ENCODE measurements at regions not wholly inside any gene's neighbourhood (a gene's known extent, or its start where the extent isn't known, plus 50 kb on each side); places are given as distances from the start of the nearest gene placed in this dataset.

DNA sequence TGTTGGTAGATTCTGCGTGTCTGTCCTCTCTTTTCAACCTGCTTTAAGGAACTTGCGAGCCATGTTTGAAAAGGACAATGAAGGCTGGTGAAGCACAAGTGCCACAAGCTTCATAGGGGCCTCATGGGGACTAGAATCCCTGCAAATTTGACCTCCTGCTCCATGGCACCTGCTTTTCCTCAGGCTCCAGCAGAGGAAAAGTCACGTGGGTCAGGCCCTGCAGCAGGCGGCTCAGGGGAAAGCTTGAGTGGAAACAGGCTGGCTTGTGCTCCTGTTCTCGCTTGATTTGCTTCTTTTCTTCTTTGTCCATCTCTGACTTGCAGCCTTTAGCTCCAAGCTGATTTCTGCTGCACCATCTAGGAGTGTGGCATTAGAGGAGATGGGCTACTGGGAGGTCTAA lies 187.6 kb upstream of the MAST4 start:
- in situ Hi-C loops (cut with MboI; ENCODE audit: low pct_ligation_motif_present in 1 of 4, low pct_unique_long_range_greater_than_20kb in 1 of 4, low sequenced_read_pairs in 3 of 4) (no loop called here), intact Hi-C loops (cut with DNase I; ENCODE audit: low total_unique reads) (no loop called here)
- DNase-seq, result no peak
- TF ChIP-seq, protein P1, sequence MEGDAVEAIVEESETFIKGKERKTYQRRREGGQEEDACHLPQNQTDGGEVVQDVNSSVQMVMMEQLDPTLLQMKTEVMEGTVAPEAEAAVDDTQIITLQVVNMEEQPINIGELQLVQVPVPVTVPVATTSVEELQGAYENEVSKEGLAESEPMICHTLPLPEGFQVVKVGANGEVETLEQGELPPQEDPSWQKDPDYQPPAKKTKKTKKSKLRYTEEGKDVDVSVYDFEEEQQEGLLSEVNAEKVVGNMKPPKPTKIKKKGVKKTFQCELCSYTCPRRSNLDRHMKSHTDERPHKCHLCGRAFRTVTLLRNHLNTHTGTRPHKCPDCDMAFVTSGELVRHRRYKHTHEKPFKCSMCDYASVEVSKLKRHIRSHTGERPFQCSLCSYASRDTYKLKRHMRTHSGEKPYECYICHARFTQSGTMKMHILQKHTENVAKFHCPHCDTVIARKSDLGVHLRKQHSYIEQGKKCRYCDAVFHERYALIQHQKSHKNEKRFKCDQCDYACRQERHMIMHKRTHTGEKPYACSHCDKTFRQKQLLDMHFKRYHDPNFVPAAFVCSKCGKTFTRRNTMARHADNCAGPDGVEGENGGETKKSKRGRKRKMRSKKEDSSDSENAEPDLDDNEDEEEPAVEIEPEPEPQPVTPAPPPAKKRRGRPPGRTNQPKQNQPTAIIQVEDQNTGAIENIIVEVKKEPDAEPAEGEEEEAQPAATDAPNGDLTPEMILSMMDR (IDR thresholded peaks at IDR 0.05), result no peak
- TF ChIP-seq EP300 (IDR thresholded peaks at IDR 0.05; ENCODE audit: low read depth) (no peak), POLR2AphosphoS5 (IDR thresholded peaks at IDR 0.05) (no peak), POLR2A (IDR thresholded peaks at IDR 0.05) (no peak)
- no peaks in the 10 kb centered on the region for H3K27me3 ChIP-seq
- no peaks in the 10 kb centered on the region for H3K9me3 ChIP-seq
- H3K27ac ChIP-seq, result no peak overlapping the region
- 80 to 100% methylated on average over 1 to 5 of the region's 5 CpGs for WGBS, 2 donors (ENCODE audit: low coverage in 1 of 2)
- H3K36me3 ChIP-seq, result no peaks in the 10 kb centered on the region
- H3K4me3 ChIP-seq, result no peak overlapping the region
- H3K4me1 ChIP-seq, result no peaks in the 10 kb centered on the region

DNA sequence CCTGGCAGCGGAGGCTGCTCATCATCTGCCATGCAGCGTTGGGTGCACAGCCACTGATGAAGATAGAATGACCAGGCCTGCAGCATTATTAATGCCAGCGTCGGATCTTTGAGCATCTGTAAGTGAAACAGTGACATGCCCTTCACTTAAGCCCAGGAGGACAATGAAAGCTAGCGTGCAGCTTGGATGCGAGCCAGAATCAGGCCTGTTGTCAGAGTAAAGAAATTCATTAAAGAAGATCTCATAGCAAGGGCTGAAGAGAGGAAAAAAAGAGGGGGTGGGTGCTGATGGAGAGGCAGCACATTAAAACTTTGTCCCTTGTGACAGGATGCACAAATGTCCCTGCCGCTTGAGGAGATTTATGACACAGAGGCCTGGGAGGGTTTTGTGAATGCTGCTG lies 186.1 kb upstream of the MAST4 start:
- in situ Hi-C loops (cut with MboI; ENCODE audit: low pct_ligation_motif_present in 1 of 4, low pct_unique_long_range_greater_than_20kb in 1 of 4, low sequenced_read_pairs in 3 of 4), result no loop called here

GRCh38 chr5:66411701-66412100 lies 184.5 kb upstream of the MAST4 start:
- in situ Hi-C loops (cut with MboI; ENCODE audit: low pct_ligation_motif_present in 1 of 4, low pct_unique_long_range_greater_than_20kb in 1 of 4, low sequenced_read_pairs in 3 of 4) (no loop called here), intact Hi-C loops (cut with DNase I; ENCODE audit: low total_unique reads) (no loop called here)
- DNase-seq, result no peak
- 67 to 69% methylated on average over 1 of the region's 1 CpG for WGBS, 2 donors (ENCODE audit: low coverage in 1 of 2)
- H3K27ac ChIP-seq, result no peak overlapping the region
- H3K9me3 ChIP-seq, result no peaks in the 10 kb centered on the region
- H3K4me3 ChIP-seq, result no peak overlapping the region
- no peaks in the 10 kb centered on the region for H3K27me3 ChIP-seq
- no peaks in the 10 kb centered on the region for H3K4me1 ChIP-seq
- no peaks in the 10 kb centered on the region for H3K36me3 ChIP-seq
- TF ChIP-seq, protein P1 (IDR thresholded peaks at IDR 0.05), result no peak
- TF ChIP-seq POLR2AphosphoS5 (IDR thresholded peaks at IDR 0.05), result no peak

More for the DNA sequence above, 186.1 kb upstream of the MAST4 start:
- WGBS, 2 donors (ENCODE audit: low coverage in 1 of 2), result 78% methylated on average over 7 of the region's 7 CpGs; no CpG with 5 or more reads in 1 of the 2 donors
- H3K9me3 ChIP-seq, result no peaks in the 10 kb centered on the region
- intact Hi-C loops (cut with DNase I; ENCODE audit: low total_unique reads), result no loop called here
- TF ChIP-seq POLR2AphosphoS5 (IDR thresholded peaks at IDR 0.05) (no peak), EP300 (IDR thresholded peaks at IDR 0.05; ENCODE audit: low read depth) (no peak), POLR2A (IDR thresholded peaks at IDR 0.05) (no peak)
- TF ChIP-seq, protein P1 (IDR thresholded peaks at IDR 0.05), result no peak
- no peak for DNase-seq
- H3K27me3 ChIP-seq, result no peaks in the 10 kb centered on the region
- no peaks in the 10 kb centered on the region for H3K4me1 ChIP-seq
- no peak overlapping the region for H3K4me3 ChIP-seq
- no peak overlapping the region for H3K27ac ChIP-seq
- no peaks in the 10 kb centered on the region for H3K36me3 ChIP-seq

GRCh38 chr5:66413931-66414330 lies 182.3 kb upstream of the MAST4 start:
- Histone ChIP-seq H3K4me1 (no peaks in the 10 kb centered on the region), H3K36me3 (no peaks in the 10 kb centered on the region), H3K27me3 (no peaks in the 10 kb centered on the region), H3K27ac (no peak overlapping the region), H3K9me3 (no peaks in the 10 kb centered on the region), H3K4me3 (no peak overlapping the region)
- in situ Hi-C loops (cut with MboI; ENCODE audit: low pct_ligation_motif_present in 1 of 4, low pct_unique_long_range_greater_than_20kb in 1 of 4, low sequenced_read_pairs in 3 of 4) (no loop called here), intact Hi-C loops (cut with DNase I; ENCODE audit: low total_unique reads) (no loop called here)
- TF ChIP-seq EP300 (IDR thresholded peaks at IDR 0.05; ENCODE audit: low read depth) (no peak), POLR2AphosphoS5 (IDR thresholded peaks at IDR 0.05) (no peak)
- no peak for DNase-seq
- 79 to 100% methylated on average over 1 of the region's 1 CpG for WGBS, 2 donors (ENCODE audit: low coverage in 1 of 2)

DNA sequence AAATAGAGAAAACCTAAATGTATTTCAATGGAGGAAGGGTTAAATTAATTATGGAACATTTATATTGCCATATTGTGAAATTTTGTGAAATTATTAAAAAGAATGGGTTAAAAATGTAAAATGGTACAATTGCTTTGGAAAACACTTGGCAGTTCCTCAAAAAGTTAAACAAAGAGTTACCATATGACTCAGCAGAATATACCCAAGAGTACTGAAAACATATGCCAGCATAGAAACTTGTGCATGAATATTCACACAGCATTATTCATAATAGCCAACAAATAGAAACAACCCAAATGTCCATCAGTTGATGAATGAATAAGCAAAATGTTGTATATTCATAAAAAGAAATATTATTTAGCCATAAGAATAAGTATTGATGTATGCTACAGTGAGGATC lies 181.0 kb upstream of the MAST4 start:
- H3K36me3 ChIP-seq, result no peaks in the 10 kb centered on the region
- no peak for DNase-seq
- H3K4me1 ChIP-seq, result no peaks in the 10 kb centered on the region
- H3K4me3 ChIP-seq, result no peak overlapping the region
- in situ Hi-C loops (cut with MboI; ENCODE audit: low pct_ligation_motif_present in 1 of 4, low pct_unique_long_range_greater_than_20kb in 1 of 4, low sequenced_read_pairs in 3 of 4), result no loop called here
- TF ChIP-seq EP300 (IDR thresholded peaks at IDR 0.05; ENCODE audit: low read depth), result no peak
- no peak overlapping the region for H3K27ac ChIP-seq
- intact Hi-C loops (cut with DNase I; ENCODE audit: low total_unique reads), result no loop called here
- H3K27me3 ChIP-seq, result no peaks in the 10 kb centered on the region
- no peaks in the 10 kb centered on the region for H3K9me3 ChIP-seq
